Ascending aorta (tissue), 2 donors: ENCODE measurements at regions not wholly inside any gene's neighbourhood (a gene's known extent, or its start where the extent isn't known, plus 50 kb on each side); places are given as distances from the start of the nearest gene placed in this dataset.

ENCODE experiments used
- DNase-seq, 2 donors: peaks; one replicate each; pipeline ENCODE4 v3.0.0-alpha.2; 2019; ENCODE audit warnings: low spot score in 2 of 2
- H3K27ac ChIP-seq, 2 donors: fragments of 200-600 bp; sonication (generic); one replicate each; pipeline ENCODE4 v1.5.1; 2016 to 2017; ENCODE audit warnings: mild to moderate bottlenecking in 1 of 2
- H3K27me3 ChIP-seq: fragments of 200-600 bp; sonication (generic); one replicate; pipeline ENCODE4 v1.5.1; 2017
- H3K36me3 ChIP-seq, 2 donors: fragments of 200-600 bp; sonication (generic); one replicate each; pipeline ENCODE4 v1.5.1; 2016
- H3K4me1 ChIP-seq, 2 donors: fragments of 200-600 bp; sonication (generic); one replicate each; pipeline ENCODE4 v1.5.1; 2016 to 2017; ENCODE audit warnings: mild to moderate bottlenecking in 1 of 2
- H3K4me3 ChIP-seq, 2 donors: fragments of 200-600 bp; sonication (generic); one replicate each; pipeline ENCODE4 v1.5.1; 2016 to 2017; ENCODE audit warnings: mild to moderate bottlenecking in 1 of 2
- H3K9me3 ChIP-seq, 2 donors: fragments of 200-600 bp; sonication (generic); one replicate each; pipeline ENCODE4 v1.5.1; 2016
- intact Hi-C: fragments of 100-400 bp; cut with DNase I; formaldehyde crosslinking; loops from one replicate; pipeline ENCODE4 v1.15.1; 2023
- TF ChIP-seq, protein P1 (sequence below), 3 experiments: fragments of 200-600 bp in 2 of 3; fragments of 450-650 bp in 1 of 3; sonication (generic) in 2 of 3; IDR thresholded peaks; one replicate each; pipeline ENCODE4 v1.5.1; 2016 to 2019; ENCODE audit warnings: antibody characterized with exemption in 3 of 3, mild to moderate bottlenecking in 1 of 3, moderate library complexity in 1 of 3

- Histone ChIP-seq H3K36me3 (no peaks in the 10 kb centered on the region), H3K9me3 (no peaks in the 10 kb centered on the region), H3K27me3 (no peaks in the 10 kb centered on the region), H3K27ac (no peak overlapping the region), H3K4me3 (no peak overlapping the region), H3K4me1 (peaks cover 0 to 3% of the 10 kb centered on the region in 2 donors)
- TF ChIP-seq, protein P1, sequence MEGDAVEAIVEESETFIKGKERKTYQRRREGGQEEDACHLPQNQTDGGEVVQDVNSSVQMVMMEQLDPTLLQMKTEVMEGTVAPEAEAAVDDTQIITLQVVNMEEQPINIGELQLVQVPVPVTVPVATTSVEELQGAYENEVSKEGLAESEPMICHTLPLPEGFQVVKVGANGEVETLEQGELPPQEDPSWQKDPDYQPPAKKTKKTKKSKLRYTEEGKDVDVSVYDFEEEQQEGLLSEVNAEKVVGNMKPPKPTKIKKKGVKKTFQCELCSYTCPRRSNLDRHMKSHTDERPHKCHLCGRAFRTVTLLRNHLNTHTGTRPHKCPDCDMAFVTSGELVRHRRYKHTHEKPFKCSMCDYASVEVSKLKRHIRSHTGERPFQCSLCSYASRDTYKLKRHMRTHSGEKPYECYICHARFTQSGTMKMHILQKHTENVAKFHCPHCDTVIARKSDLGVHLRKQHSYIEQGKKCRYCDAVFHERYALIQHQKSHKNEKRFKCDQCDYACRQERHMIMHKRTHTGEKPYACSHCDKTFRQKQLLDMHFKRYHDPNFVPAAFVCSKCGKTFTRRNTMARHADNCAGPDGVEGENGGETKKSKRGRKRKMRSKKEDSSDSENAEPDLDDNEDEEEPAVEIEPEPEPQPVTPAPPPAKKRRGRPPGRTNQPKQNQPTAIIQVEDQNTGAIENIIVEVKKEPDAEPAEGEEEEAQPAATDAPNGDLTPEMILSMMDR (IDR thresholded peaks at IDR 0.05), result no peak
- intact Hi-C loops, result loop anchor here (5.0 kb wide), 1 partner anchor 132 kb away; no protein-coding TSS in a partner anchor
- no peak for DNase-seq
These were observed 136.6 kb upstream of the CIBAR2 start for GRCh38 chr16:85248857-85249256.

DNA sequence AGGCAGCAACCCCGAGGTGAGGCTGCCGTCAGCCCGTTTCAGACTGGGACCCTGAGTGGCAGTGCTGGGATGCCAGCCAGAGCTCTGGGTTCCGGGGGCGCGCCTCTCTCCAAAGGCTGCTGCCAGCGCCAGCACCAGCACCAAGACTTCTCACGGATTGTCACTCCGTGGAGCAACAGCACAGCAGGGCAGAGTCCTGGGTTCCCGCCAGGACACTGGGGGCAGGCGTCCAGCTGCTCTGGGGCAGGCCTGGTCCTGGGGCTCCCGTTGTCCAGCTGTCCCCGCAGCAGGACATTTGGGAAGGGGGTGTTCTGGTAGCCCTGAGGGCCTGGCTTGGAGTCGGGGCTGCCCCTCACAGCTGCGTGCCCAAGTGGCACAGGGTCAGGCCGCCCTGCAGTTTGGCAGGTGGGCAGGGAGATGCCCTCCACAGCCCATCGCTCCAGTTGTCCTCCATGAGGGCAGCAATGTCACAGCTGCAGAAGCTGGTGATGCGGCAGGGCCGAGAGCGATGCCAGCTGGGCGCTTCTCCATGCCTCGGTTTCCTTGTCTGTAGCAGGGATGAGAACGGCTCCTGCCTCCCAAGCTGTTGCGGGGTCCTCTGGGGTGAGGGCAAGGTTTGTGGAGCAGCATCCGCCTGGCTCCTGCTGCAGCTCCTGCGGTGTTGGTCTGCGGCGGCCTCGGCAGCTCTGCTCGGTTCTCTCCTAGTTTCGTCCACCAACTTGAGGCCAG, 137.3 kb upstream of the CIBAR2 start:
- Histone ChIP-seq H3K36me3 (no peaks in the 10 kb centered on the region), H3K9me3 (no peaks in the 10 kb centered on the region), H3K4me1 (peaks cover 0 to 3% of the 10 kb centered on the region in 2 donors), H3K27ac (no peak overlapping the region), H3K27me3 (no peaks in the 10 kb centered on the region), H3K4me3 (no peak overlapping the region)
- TF ChIP-seq, protein P1 (IDR thresholded peaks at IDR 0.05), result no peak
- DNase-seq, result no peak
- intact Hi-C loops, result loop anchor here (5.0 kb wide), 1 partner anchor 132 kb away; no protein-coding TSS in a partner anchor

DNA sequence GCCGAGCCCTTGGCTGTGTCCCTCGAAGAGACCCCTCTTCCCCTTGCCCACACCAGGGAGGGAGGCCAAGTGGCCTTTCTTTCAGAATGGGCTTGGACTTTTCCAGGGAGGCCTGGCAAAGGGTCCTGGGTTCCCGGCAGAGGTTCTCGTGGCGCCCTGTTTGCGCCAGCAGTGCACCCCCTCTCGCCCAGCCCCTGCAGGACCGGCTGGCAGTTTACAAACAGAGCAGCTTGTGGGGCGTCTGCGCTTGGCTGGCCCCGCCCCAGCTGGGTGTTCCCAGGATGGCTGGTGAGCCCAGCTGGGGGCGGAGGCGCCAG, 137.8 kb upstream of the CIBAR2 start:
- intact Hi-C loops, result no loop called here
- Histone ChIP-seq H3K4me3 (no peak overlapping the region), H3K27ac (no peak overlapping the region), H3K9me3 (no peaks in the 10 kb centered on the region), H3K36me3 (no peaks in the 10 kb centered on the region), H3K27me3 (no peaks in the 10 kb centered on the region), H3K4me1 (peaks cover 0 to 3% of the 10 kb centered on the region in 2 donors)
- TF ChIP-seq, protein P1 (IDR thresholded peaks at IDR 0.05), result no peak
- no peak for DNase-seq

GRCh38 chr16:85250609-85251223, 138.4 kb upstream of the CIBAR2 start:
- Histone ChIP-seq H3K9me3 (no peaks in the 10 kb centered on the region), H3K27ac (no peak overlapping the region), H3K27me3 (no peaks in the 10 kb centered on the region), H3K4me3 (no peak overlapping the region), H3K4me1 (peaks cover 0 to 2% of the 10 kb centered on the region in 2 donors), H3K36me3 (no peaks in the 10 kb centered on the region)
- intact Hi-C loops, result no loop called here
- TF ChIP-seq, protein P1 (IDR thresholded peaks at IDR 0.05), result no peak
- no peak for DNase-seq

GRCh38 chr16:85251225-85251760, 139.0 kb upstream of the CIBAR2 start:
- intact Hi-C loops, result no loop called here
- H3K4me3 ChIP-seq, result no peak overlapping the region
- DNase-seq, result no peak
- no peaks in the 10 kb centered on the region for H3K4me1 ChIP-seq
- no peaks in the 10 kb centered on the region for H3K9me3 ChIP-seq
- H3K27me3 ChIP-seq, result no peaks in the 10 kb centered on the region
- TF ChIP-seq, protein P1 (IDR thresholded peaks at IDR 0.05), result no peak
- H3K27ac ChIP-seq, result no peak overlapping the region
- H3K36me3 ChIP-seq, result no peaks in the 10 kb centered on the region
